Tibial artery (tissue), 4 donors: ENCODE measurements at regions not wholly inside any gene's neighbourhood (a gene's known extent, or its start where the extent isn't known, plus 50 kb on each side); places are given as distances from the start of the nearest gene placed in this dataset.

ENCODE experiments used
- DNase-seq, 2 donors: peaks; one replicate each; pipeline ENCODE4 v3.0.0-alpha.2; 2019
- H3K27ac ChIP-seq, 2 donors: fragments of 200-600 bp; sonication (generic) in 1 of 2; 1 replicate in 1 of 2; 2 replicates in 1 of 2; pipeline ENCODE4 v1.5.1; 2018 to 2019; ENCODE audit warnings: mild to moderate bottlenecking in 1 of 2
- H3K27me3 ChIP-seq, 2 donors: fragments of 200-600 bp; sonication (generic) in 1 of 2; one replicate each; pipeline versions ENCODE4 v1.5.1 to v1.6.0; 2016 to 2019
- H3K36me3 ChIP-seq, 3 donors: fragments of 200-600 bp; sonication (generic) in 2 of 3; one replicate each; pipeline ENCODE4 v1.5.1; 2016 to 2019; ENCODE audit warnings: mild to moderate bottlenecking in 2 of 3
- H3K4me1 ChIP-seq, 4 donors: fragments of 200-600 bp; sonication (generic) in 2 of 4; 1 replicate in 3 of 4; 2 replicates in 1 of 4; pipeline ENCODE4 v1.5.1; 2016 to 2019
- H3K4me3 ChIP-seq, 2 donors: fragments of 200-600 bp; sonication (generic) in 1 of 2; 1 replicate in 1 of 2; 2 replicates in 1 of 2; pipeline ENCODE4 v1.5.1; 2018 to 2019; ENCODE audit warnings: mild to moderate bottlenecking in 2 of 2
- H3K9me3 ChIP-seq, 3 donors: fragments of 200-600 bp; sonication (generic) in 1 of 3; one replicate each; pipeline ENCODE4 v1.5.1; 2016 to 2019
- intact Hi-C: fragments of 100-400 bp; cut with DNase I; formaldehyde crosslinking; loops from one replicate; pipeline ENCODE4 v1.15.0; 2023; ENCODE audit warnings: low total_unique reads
- TF ChIP-seq, protein P1 (sequence below), 2 experiments: fragments of 200-600 bp in 1 of 2; fragments of 450-650 bp in 1 of 2; IDR thresholded peaks; one replicate each; pipeline ENCODE4 v1.5.1; 2017 to 2019; ENCODE audit warnings: antibody characterized with exemption in 2 of 2, mild to moderate bottlenecking in 1 of 2, moderate library complexity in 1 of 2

DNA sequence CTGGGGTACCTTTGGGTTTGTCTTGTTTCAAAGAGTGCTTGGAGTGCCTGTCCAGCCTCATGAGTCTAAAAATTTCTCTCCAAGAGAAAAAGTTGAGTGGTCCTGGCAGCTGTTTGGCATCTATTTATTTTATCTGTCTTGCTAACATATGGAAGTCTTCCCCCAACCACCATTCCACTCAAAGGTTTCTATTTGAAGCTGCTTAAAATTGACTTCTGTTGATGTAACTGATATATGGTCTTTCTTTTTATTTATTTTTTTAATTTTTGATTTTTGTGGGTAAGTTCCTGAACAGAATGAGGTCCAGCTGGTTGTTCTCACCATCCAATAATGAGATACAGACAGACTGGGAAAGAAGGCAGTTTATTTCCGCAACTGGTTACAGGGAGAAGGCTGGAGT lies 178.7 kb upstream of the SGCD start:
- no peaks in the 10 kb centered on the region for H3K36me3 ChIP-seq
- TF ChIP-seq, protein P1, sequence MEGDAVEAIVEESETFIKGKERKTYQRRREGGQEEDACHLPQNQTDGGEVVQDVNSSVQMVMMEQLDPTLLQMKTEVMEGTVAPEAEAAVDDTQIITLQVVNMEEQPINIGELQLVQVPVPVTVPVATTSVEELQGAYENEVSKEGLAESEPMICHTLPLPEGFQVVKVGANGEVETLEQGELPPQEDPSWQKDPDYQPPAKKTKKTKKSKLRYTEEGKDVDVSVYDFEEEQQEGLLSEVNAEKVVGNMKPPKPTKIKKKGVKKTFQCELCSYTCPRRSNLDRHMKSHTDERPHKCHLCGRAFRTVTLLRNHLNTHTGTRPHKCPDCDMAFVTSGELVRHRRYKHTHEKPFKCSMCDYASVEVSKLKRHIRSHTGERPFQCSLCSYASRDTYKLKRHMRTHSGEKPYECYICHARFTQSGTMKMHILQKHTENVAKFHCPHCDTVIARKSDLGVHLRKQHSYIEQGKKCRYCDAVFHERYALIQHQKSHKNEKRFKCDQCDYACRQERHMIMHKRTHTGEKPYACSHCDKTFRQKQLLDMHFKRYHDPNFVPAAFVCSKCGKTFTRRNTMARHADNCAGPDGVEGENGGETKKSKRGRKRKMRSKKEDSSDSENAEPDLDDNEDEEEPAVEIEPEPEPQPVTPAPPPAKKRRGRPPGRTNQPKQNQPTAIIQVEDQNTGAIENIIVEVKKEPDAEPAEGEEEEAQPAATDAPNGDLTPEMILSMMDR (IDR thresholded peaks at IDR 0.05): no peak
- peaks cover 0 to 4% (median 0%) of the 10 kb centered on the region in 4 donors for H3K4me1 ChIP-seq
- no peak overlapping the region for H3K27ac ChIP-seq
- no peaks in the 10 kb centered on the region for H3K27me3 ChIP-seq
- H3K4me3 ChIP-seq: no peak overlapping the region
- no peak for DNase-seq
- intact Hi-C loops: no loop called here
- peaks cover 0 to 3% (median 3%) of the 10 kb centered on the region in 3 donors for H3K9me3 ChIP-seq

- Histone ChIP-seq H3K36me3 (no peaks in the 10 kb centered on the region), H3K27me3 (no peaks in the 10 kb centered on the region), H3K27ac (no peak overlapping the region), H3K4me3 (no peak overlapping the region), H3K9me3 (no peaks in the 10 kb centered on the region), H3K4me1 (peaks cover 0 to 4% (median 0%) of the 10 kb centered on the region in 4 donors)
- intact Hi-C loops: no loop called here
- TF ChIP-seq, protein P1 (IDR thresholded peaks at IDR 0.05): no peak
- no peak for DNase-seq
Observed at GRCh38 chr5:156149213-156149612, 177.8 kb upstream of the SGCD start.

DNA sequence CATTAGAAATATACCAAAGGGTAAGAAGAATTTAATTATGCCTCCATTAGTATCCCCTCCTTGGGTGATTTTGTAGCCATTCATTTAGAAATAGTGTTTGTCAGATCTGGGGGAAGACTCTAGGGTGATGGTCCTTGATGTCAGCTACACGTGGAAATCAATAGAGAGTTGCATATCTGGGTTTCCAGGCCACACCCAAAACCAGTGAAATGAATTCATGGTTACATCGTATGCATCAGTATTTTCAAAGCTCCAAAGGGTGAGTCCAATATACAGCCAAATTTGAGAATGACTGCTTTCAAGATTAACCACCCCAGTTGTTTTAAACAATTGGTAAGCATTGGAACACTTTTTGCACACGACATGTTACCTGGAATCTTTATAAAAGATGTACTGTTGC lies 173.4 kb upstream of the SGCD start:
- H3K4me3 ChIP-seq: no peak overlapping the region
- no peak overlapping the region for H3K27ac ChIP-seq
- H3K36me3 ChIP-seq: no peaks in the 10 kb centered on the region
- intact Hi-C loops: no loop called here
- H3K27me3 ChIP-seq: no peaks in the 10 kb centered on the region
- H3K9me3 ChIP-seq: no peaks in the 10 kb centered on the region
- DNase-seq: no peak
- TF ChIP-seq, protein P1 (IDR thresholded peaks at IDR 0.05): no peak
- no peaks in the 10 kb centered on the region for H3K4me1 ChIP-seq

DNA sequence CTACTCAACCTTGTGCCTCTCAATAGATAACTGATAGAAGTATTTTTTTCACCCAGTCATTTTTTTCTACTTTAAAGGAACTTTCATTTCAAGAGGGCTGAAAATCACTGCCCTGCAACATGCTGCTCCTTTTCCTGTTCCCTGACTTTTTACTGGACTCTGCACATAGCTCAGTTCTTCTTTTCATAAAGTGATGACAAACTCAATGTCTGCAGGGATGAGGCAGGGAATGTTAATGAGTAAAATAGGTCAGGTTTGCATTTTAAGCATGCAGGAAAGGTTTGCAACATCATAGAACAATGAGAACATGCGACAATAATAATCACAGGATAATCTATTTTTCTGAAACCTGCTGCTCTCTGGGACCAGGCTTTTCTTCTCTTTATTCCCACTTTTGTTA lies 172.2 kb upstream of the SGCD start:
- DNase-seq: no peak
- intact Hi-C loops: no loop called here
- Histone ChIP-seq H3K4me3 (no peak overlapping the region), H3K27me3 (no peaks in the 10 kb centered on the region), H3K4me1 (no peaks in the 10 kb centered on the region), H3K9me3 (no peaks in the 10 kb centered on the region), H3K27ac (no peak overlapping the region), H3K36me3 (no peaks in the 10 kb centered on the region)
- TF ChIP-seq, protein P1 (IDR thresholded peaks at IDR 0.05): no peak

DNA sequence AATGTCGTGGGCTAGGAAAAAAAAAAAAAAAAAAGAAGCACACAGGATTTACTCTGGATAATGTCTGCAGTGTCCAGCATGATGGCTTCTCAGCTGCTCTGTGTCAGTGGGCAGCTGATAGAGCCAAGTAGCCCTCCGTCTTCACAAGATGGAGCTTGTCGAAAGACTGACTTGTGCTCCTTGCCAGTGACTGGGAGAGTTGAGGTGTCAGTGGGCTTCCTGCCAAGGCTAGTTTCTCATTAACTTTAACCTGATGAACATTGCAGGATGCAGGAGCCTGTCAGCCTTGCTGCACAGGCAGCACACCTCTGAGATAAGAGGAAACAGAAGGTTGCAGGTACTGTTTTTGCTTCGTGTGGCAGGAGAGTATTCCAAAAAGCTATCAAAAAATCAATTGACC lies 171.4 kb upstream of the SGCD start:
- Histone ChIP-seq H3K4me1 (no peaks in the 10 kb centered on the region), H3K36me3 (no peaks in the 10 kb centered on the region), H3K9me3 (no peaks in the 10 kb centered on the region), H3K27me3 (no peaks in the 10 kb centered on the region), H3K4me3 (no peak overlapping the region), H3K27ac (no peak overlapping the region)
- intact Hi-C loops: no loop called here
- TF ChIP-seq, protein P1 (IDR thresholded peaks at IDR 0.05): no peak
- DNase-seq: no peak

- intact Hi-C loops: no loop called here
- TF ChIP-seq, protein P1 (IDR thresholded peaks at IDR 0.05): no peak
- no peak overlapping the region for H3K27ac ChIP-seq
- H3K36me3 ChIP-seq: no peaks in the 10 kb centered on the region
- H3K27me3 ChIP-seq: no peaks in the 10 kb centered on the region
- no peaks in the 10 kb centered on the region for H3K9me3 ChIP-seq
- H3K4me3 ChIP-seq: no peak overlapping the region
- no peak for DNase-seq
- peaks cover 0 to 2% (median 0%) of the 10 kb centered on the region in 4 donors for H3K4me1 ChIP-seq
Observed at GRCh38 chr5:156164306-156164705, 162.7 kb upstream of the SGCD start.
